IgD-negative memory B cell (primary cell): ENCODE measurements at regions not wholly inside any gene's neighbourhood (a gene's known extent, or its start where the extent isn't known, plus 50 kb on each side); places are given as distances from the start of the nearest gene placed in this dataset.

Experiments
- H3K27ac Mint-ChIP-seq, 3 donors: one replicate each; pipeline ENCODE4 v1.8.0; 2020 to 2022; ENCODE audit warnings: mild to moderate bottlenecking in 3 of 3, mixed read lengths in 3 of 3, moderate library complexity in 1 of 3
- H3K27me3 Mint-ChIP-seq: one replicate; pipeline ENCODE4 v1.8.0; 2021; ENCODE audit warnings: mixed read lengths
- H3K36me3 Mint-ChIP-seq: one replicate; pipeline ENCODE4 v1.8.0; 2020; ENCODE audit warnings: mild to moderate bottlenecking, mixed read lengths
- H3K4me1 Mint-ChIP-seq, 3 donors: one replicate each; pipeline ENCODE4 v1.8.0; 2020 to 2022; ENCODE audit warnings: mixed read lengths in 3 of 3, mild to moderate bottlenecking in 1 of 3
- H3K4me3 Mint-ChIP-seq, 4 donors: one replicate each; pipeline ENCODE4 v1.8.0; 2020 to 2022; ENCODE audit warnings: mild to moderate bottlenecking in 4 of 4, mixed read lengths in 4 of 4, moderate library complexity in 3 of 4
- H3K9me3 Mint-ChIP-seq, 3 donors: one replicate each; pipeline ENCODE4 v1.8.0; 2020 to 2021; ENCODE audit warnings: mixed read lengths in 3 of 3, mild to moderate bottlenecking in 1 of 3

- peak overlapping the region in 1 of 3 donors; percentile 73 for H3K27ac Mint-ChIP-seq
Observed at GRCh38 chr5:81914696-81915095, 57.1 kb upstream of the ATG10 start.

GRCh38 chr5:81912933-81913332 lies 58.9 kb upstream of the ATG10 start:
- Mint-ChIP-seq H3K27me3 (no peaks in the 10 kb centered on the region), H3K4me3 (no peak overlapping the region), H3K27ac (no peak overlapping the region), H3K36me3 (no peaks in the 10 kb centered on the region), H3K9me3 (peaks cover 0 to 5% (median 5%) of the 10 kb centered on the region in 3 donors), H3K4me1 (peaks cover 12 to 19% (median 19%) of the 10 kb centered on the region in 3 donors)

More at GRCh38 chr5:81914696-81915095, 57.1 kb upstream of the ATG10 start:
- Mint-ChIP-seq H3K36me3 (no peaks in the 10 kb centered on the region), H3K4me3 (no peak overlapping the region), H3K9me3 (peaks cover 0 to 5% (median 5%) of the 10 kb centered on the region in 3 donors), H3K4me1 (peaks cover 4% of the 10 kb centered on the region in 3 donors), H3K27me3 (peaks cover 5% of the 10 kb centered on the region)

GRCh38 chr5:81909677-81910076 lies 62.1 kb upstream of the ATG10 start:
- Mint-ChIP-seq H3K4me3 (no peak overlapping the region), H3K9me3 (peaks cover 0 to 2% (median 2%) of the 10 kb centered on the region in 3 donors), H3K27ac (peak overlapping the region in 1 of 3 donors; percentile 32), H3K4me1 (peaks cover 14 to 21% (median 19%) of the 10 kb centered on the region in 3 donors), H3K27me3 (no peaks in the 10 kb centered on the region), H3K36me3 (no peaks in the 10 kb centered on the region)

GRCh38 chr5:81908771-81909170 lies 63.1 kb upstream of the ATG10 start:
- Mint-ChIP-seq H3K27me3 (no peaks in the 10 kb centered on the region), H3K27ac (peak overlapping the region in 1 of 3 donors; percentile 39), H3K36me3 (no peaks in the 10 kb centered on the region), H3K9me3 (peaks cover 0 to 2% (median 0%) of the 10 kb centered on the region in 3 donors), H3K4me3 (peak overlapping the region in 1 of 4 donors; percentile 45), H3K4me1 (peaks cover 14 to 21% (median 19%) of the 10 kb centered on the region in 3 donors)

GRCh38 chr5:81908044-81908443 lies 63.8 kb upstream of the ATG10 start:
- H3K27ac Mint-ChIP-seq: no peak overlapping the region
- no peaks in the 10 kb centered on the region for H3K27me3 Mint-ChIP-seq
- peaks cover 0 to 2% (median 0%) of the 10 kb centered on the region in 3 donors for H3K9me3 Mint-ChIP-seq
- no peak overlapping the region for H3K4me3 Mint-ChIP-seq
- H3K4me1 Mint-ChIP-seq: peaks cover 14 to 21% (median 19%) of the 10 kb centered on the region in 3 donors
- no peaks in the 10 kb centered on the region for H3K36me3 Mint-ChIP-seq

GRCh38 chr5:81907012-81907635 lies 64.7 kb upstream of the ATG10 start:
- Mint-ChIP-seq H3K27me3 (no peaks in the 10 kb centered on the region), H3K36me3 (no peaks in the 10 kb centered on the region)

GRCh38 chr5:81906086-81906485 lies 65.7 kb upstream of the ATG10 start:
- H3K9me3 Mint-ChIP-seq: peaks cover 2 to 8% (median 3%) of the 10 kb centered on the region in 3 donors
- peaks cover 14 to 21% (median 19%) of the 10 kb centered on the region in 3 donors for H3K4me1 Mint-ChIP-seq
- H3K36me3 Mint-ChIP-seq: no peaks in the 10 kb centered on the region
- no peak overlapping the region for H3K4me3 Mint-ChIP-seq
- H3K27me3 Mint-ChIP-seq: no peaks in the 10 kb centered on the region
- no peak overlapping the region for H3K27ac Mint-ChIP-seq

More at GRCh38 chr5:81907012-81907635, 64.7 kb upstream of the ATG10 start:
- Mint-ChIP-seq H3K4me1 (peaks cover 14 to 21% (median 19%) of the 10 kb centered on the region in 3 donors), H3K9me3 (no peaks in the 10 kb centered on the region), H3K27ac (no peak overlapping the region), H3K4me3 (peak overlapping the region in 1 of 4 donors; percentile 67)

- H3K36me3 Mint-ChIP-seq: no peaks in the 10 kb centered on the region
- peaks cover 12 to 19% (median 16%) of the 10 kb centered on the region in 3 donors for H3K4me1 Mint-ChIP-seq
- peaks cover 4 to 9% (median 7%) of the 10 kb centered on the region in 3 donors for H3K9me3 Mint-ChIP-seq
- no peaks in the 10 kb centered on the region for H3K27me3 Mint-ChIP-seq
- H3K4me3 Mint-ChIP-seq: no peak overlapping the region
- H3K27ac Mint-ChIP-seq: no peak overlapping the region
Observed at GRCh38 chr5:81904861-81905260, 67.0 kb upstream of the ATG10 start.

GRCh38 chr5:81904166-81904565 lies 67.7 kb upstream of the ATG10 start:
- peaks cover 5 to 12% (median 9%) of the 10 kb centered on the region in 3 donors for H3K4me1 Mint-ChIP-seq
- H3K9me3 Mint-ChIP-seq: peaks cover 5 to 9% (median 7%) of the 10 kb centered on the region in 3 donors
- H3K4me3 Mint-ChIP-seq: no peak overlapping the region
- H3K27ac Mint-ChIP-seq: no peak overlapping the region
- H3K27me3 Mint-ChIP-seq: no peaks in the 10 kb centered on the region
- no peaks in the 10 kb centered on the region for H3K36me3 Mint-ChIP-seq

- Mint-ChIP-seq H3K27me3 (no peaks in the 10 kb centered on the region), H3K27ac (no peak overlapping the region), H3K36me3 (peaks cover 1% of the 10 kb centered on the region), H3K9me3 (peaks cover 5 to 12% (median 7%) of the 10 kb centered on the region in 3 donors), H3K4me1 (no peaks in the 10 kb centered on the region), H3K4me3 (no peak overlapping the region)
Observed at GRCh38 chr5:81901586-81901985, 70.2 kb upstream of the ATG10 start.

- H3K4me3 Mint-ChIP-seq: no peak overlapping the region
- peaks cover 1% of the 10 kb centered on the region for H3K36me3 Mint-ChIP-seq
- no peak overlapping the region for H3K27ac Mint-ChIP-seq
- no peaks in the 10 kb centered on the region for H3K4me1 Mint-ChIP-seq
- peaks cover 5 to 12% (median 7%) of the 10 kb centered on the region in 3 donors for H3K9me3 Mint-ChIP-seq
- no peaks in the 10 kb centered on the region for H3K27me3 Mint-ChIP-seq
Observed at GRCh38 chr5:81899123-81899522, 72.7 kb upstream of the ATG10 start.

GRCh38 chr5:81898403-81898802 lies 73.4 kb upstream of the ATG10 start:
- no peaks in the 10 kb centered on the region for H3K4me1 Mint-ChIP-seq

GRCh38 chr5:81896764-81897163 lies 75.1 kb upstream of the ATG10 start:
- Mint-ChIP-seq H3K27me3 (peaks cover 1% of the 10 kb centered on the region), H3K36me3 (peaks cover 3% of the 10 kb centered on the region), H3K4me3 (no peak overlapping the region)

More at GRCh38 chr5:81898403-81898802, 73.4 kb upstream of the ATG10 start:
- Mint-ChIP-seq H3K27me3 (no peaks in the 10 kb centered on the region), H3K36me3 (peaks cover 1% of the 10 kb centered on the region), H3K27ac (no peak overlapping the region), H3K9me3 (peaks cover 5 to 12% (median 7%) of the 10 kb centered on the region in 3 donors), H3K4me3 (no peak overlapping the region)

GRCh38 chr5:81895307-81895706 lies 76.5 kb upstream of the ATG10 start:
- H3K4me1 Mint-ChIP-seq: no peaks in the 10 kb centered on the region

More at GRCh38 chr5:81896764-81897163, 75.1 kb upstream of the ATG10 start:
- Mint-ChIP-seq H3K4me1 (no peaks in the 10 kb centered on the region), H3K9me3 (peaks cover 4 to 11% (median 7%) of the 10 kb centered on the region in 3 donors), H3K27ac (no peak overlapping the region)

GRCh38 chr5:81893961-81894360 lies 77.9 kb upstream of the ATG10 start:
- peaks cover 1% of the 10 kb centered on the region for H3K27me3 Mint-ChIP-seq
- H3K27ac Mint-ChIP-seq: no peak overlapping the region
- H3K36me3 Mint-ChIP-seq: peaks cover 3% of the 10 kb centered on the region
- H3K4me3 Mint-ChIP-seq: no peak overlapping the region
- H3K4me1 Mint-ChIP-seq: no peaks in the 10 kb centered on the region
- H3K9me3 Mint-ChIP-seq: peaks cover 6 to 8% (median 6%) of the 10 kb centered on the region in 3 donors

More at GRCh38 chr5:81895307-81895706, 76.5 kb upstream of the ATG10 start:
- Mint-ChIP-seq H3K36me3 (peaks cover 3% of the 10 kb centered on the region), H3K4me3 (no peak overlapping the region), H3K27ac (no peak overlapping the region), H3K9me3 (peaks cover 3 to 7% (median 4%) of the 10 kb centered on the region in 3 donors), H3K27me3 (peaks cover 1% of the 10 kb centered on the region)

GRCh38 chr5:81884871-81885270 lies 87.0 kb upstream of the ATG10 start:
- H3K9me3 Mint-ChIP-seq: peaks cover 0 to 5% (median 1%) of the 10 kb centered on the region in 3 donors
- H3K4me1 Mint-ChIP-seq: no peaks in the 10 kb centered on the region
- no peak overlapping the region for H3K27ac Mint-ChIP-seq
- H3K27me3 Mint-ChIP-seq: peaks cover 8% of the 10 kb centered on the region
- H3K36me3 Mint-ChIP-seq: no peaks in the 10 kb centered on the region
- H3K4me3 Mint-ChIP-seq: no peak overlapping the region
